ENCODE measurements at regions not wholly inside any gene's neighbourhood (a gene's known extent, or its start where the extent isn't known, plus 50 kb on each side); places are given as distances from the start of the nearest gene placed in this dataset.

DNA sequence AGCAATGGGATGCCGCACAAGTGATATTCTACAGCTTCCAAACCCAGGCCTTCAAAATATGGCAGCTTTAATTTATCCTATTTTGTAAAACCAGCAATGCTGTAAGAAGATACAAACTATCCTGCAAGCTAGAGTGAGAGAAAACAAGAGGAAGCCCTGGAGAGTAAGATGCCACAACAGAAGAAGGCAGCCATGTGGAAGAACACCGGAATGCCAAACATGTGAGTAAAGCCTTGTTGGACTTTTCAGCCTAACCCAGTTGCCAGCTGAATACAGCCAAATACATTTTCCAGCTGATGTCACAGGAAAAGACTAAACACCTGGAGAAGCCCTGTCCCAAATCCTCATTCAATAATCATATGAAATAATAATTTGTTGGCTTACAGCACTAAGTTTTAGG is 1115.1 kb upstream of the CADM2 start:
- no peak overlapping the region for H3K9ac ChIP-seq (ENCODE audit: low read length)
- H3K4me2 ChIP-seq (ENCODE audit: low read length): no peak overlapping the region
- no peak for TF ChIP-seq EZH2 (IDR thresholded peaks at IDR 0.05; ENCODE audit: insufficient read depth, low read length)
- TF ChIP-seq, protein P1, sequence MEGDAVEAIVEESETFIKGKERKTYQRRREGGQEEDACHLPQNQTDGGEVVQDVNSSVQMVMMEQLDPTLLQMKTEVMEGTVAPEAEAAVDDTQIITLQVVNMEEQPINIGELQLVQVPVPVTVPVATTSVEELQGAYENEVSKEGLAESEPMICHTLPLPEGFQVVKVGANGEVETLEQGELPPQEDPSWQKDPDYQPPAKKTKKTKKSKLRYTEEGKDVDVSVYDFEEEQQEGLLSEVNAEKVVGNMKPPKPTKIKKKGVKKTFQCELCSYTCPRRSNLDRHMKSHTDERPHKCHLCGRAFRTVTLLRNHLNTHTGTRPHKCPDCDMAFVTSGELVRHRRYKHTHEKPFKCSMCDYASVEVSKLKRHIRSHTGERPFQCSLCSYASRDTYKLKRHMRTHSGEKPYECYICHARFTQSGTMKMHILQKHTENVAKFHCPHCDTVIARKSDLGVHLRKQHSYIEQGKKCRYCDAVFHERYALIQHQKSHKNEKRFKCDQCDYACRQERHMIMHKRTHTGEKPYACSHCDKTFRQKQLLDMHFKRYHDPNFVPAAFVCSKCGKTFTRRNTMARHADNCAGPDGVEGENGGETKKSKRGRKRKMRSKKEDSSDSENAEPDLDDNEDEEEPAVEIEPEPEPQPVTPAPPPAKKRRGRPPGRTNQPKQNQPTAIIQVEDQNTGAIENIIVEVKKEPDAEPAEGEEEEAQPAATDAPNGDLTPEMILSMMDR (IDR thresholded peaks at IDR 0.05; ENCODE audit: insufficient read depth, low read depth, low read length): no peak
- H4K20me1 ChIP-seq (ENCODE audit: insufficient read depth, low read length): no peaks in the 10 kb centered on the region
- Mint-ChIP-seq H3K36me3 (ENCODE audit: low read depth, unreplicated experiment) (no peaks in the 10 kb centered on the region), H3K4me1 (ENCODE audit: low read depth, unreplicated experiment) (peaks cover 5% of the 10 kb centered on the region), H3K4me3 (ENCODE audit: unreplicated experiment) (no peak overlapping the region), H3K27ac (ENCODE audit: unreplicated experiment) (no peak overlapping the region), H3K27me3 (ENCODE audit: low read depth, unreplicated experiment) (no peaks in the 10 kb centered on the region), H3K9me3 (ENCODE audit: unreplicated experiment) (no peaks in the 10 kb centered on the region)
- H3K79me2 ChIP-seq (ENCODE audit: insufficient read depth, low read length): no peaks in the 10 kb centered on the region
- H3K27ac ChIP-seq (ENCODE audit: low read depth, low read length): no peak overlapping the region
- H3K36me3 ChIP-seq (ENCODE audit: insufficient read depth, low read length): no peaks in the 10 kb centered on the region
- no peaks in the 10 kb centered on the region for H3K4me1 ChIP-seq (ENCODE audit: insufficient read depth, low read length)
- no peaks in the 10 kb centered on the region for H3K9me3 ChIP-seq (ENCODE audit: insufficient read depth, low read depth, low read length)
- FAIRE-seq (no peak), DNase-seq (ENCODE audit: low read depth) (peak; percentile 67)
- H2AFZ ChIP-seq (ENCODE audit: low read depth, low read length): no peak overlapping the region
- no peak overlapping the region for H3K4me3 ChIP-seq (ENCODE audit: insufficient read depth, low read depth, low read length)
- no peaks in the 10 kb centered on the region for H3K27me3 ChIP-seq (ENCODE audit: insufficient read depth, low read length)

DNA sequence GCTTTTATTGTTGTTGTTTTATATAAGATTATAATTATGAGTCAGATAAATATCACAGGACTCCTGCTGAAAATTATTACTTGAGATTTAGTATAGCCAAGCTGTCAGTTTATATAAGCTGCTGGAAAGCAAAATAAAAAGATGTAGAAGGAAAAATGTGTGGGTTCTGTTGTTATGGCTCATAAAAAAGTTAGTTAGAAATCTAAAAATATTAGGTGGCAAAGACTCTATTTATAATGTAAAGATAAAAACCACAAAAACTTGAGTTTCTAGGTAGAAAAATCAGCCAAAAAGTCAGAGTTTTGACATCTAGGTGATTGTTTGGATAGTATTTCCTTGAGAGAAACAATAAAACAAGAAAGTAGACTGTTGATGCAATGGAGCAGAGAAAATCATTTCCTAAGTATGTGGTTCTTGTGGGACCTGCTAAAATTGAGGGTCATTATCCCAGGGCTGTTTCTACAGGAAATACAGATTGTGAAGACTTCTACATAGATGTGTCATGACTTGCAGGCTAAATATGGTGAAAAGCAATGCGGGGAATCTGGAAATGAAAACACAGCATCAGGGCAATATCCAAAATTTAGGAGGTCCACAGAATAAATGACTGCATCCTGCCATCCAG is 1109.6 kb upstream of the CADM2 start:
- no peaks in the 10 kb centered on the region for H3K4me1 Mint-ChIP-seq (ENCODE audit: low read depth, unreplicated experiment)
- H2AFZ ChIP-seq (ENCODE audit: low read depth, low read length): no peak overlapping the region
- TF ChIP-seq, protein P1 (IDR thresholded peaks at IDR 0.05; ENCODE audit: insufficient read depth, low read depth, low read length): no peak
- no peak for TF ChIP-seq EZH2 (IDR thresholded peaks at IDR 0.05; ENCODE audit: insufficient read depth, low read length)
- H3K27ac Mint-ChIP-seq (ENCODE audit: unreplicated experiment): no peak overlapping the region
- H4K20me1 ChIP-seq (ENCODE audit: insufficient read depth, low read length): no peaks in the 10 kb centered on the region
- no peaks in the 10 kb centered on the region for H3K27me3 Mint-ChIP-seq (ENCODE audit: low read depth, unreplicated experiment)
- no peaks in the 10 kb centered on the region for H3K79me2 ChIP-seq (ENCODE audit: insufficient read depth, low read length)
- H3K4me3 ChIP-seq (ENCODE audit: insufficient read depth, low read depth, low read length): no peak overlapping the region
- H3K9me3 ChIP-seq (ENCODE audit: insufficient read depth, low read depth, low read length): no peaks in the 10 kb centered on the region
- no peak overlapping the region for H3K9ac ChIP-seq (ENCODE audit: low read length)
- FAIRE-seq (no peak), DNase-seq (ENCODE audit: low read depth) (peak; percentile 58)
- H3K36me3 Mint-ChIP-seq (ENCODE audit: low read depth, unreplicated experiment): no peaks in the 10 kb centered on the region
- no peak overlapping the region for H3K27ac ChIP-seq (ENCODE audit: low read depth, low read length)
- no peaks in the 10 kb centered on the region for H3K9me3 Mint-ChIP-seq (ENCODE audit: unreplicated experiment)
- H3K4me2 ChIP-seq (ENCODE audit: low read length): no peak overlapping the region
- H3K4me1 ChIP-seq (ENCODE audit: insufficient read depth, low read length): no peaks in the 10 kb centered on the region
- H3K36me3 ChIP-seq (ENCODE audit: insufficient read depth, low read length): no peaks in the 10 kb centered on the region
- no peak overlapping the region for H3K4me3 Mint-ChIP-seq (ENCODE audit: unreplicated experiment)
- no peaks in the 10 kb centered on the region for H3K27me3 ChIP-seq (ENCODE audit: insufficient read depth, low read length)

DNA sequence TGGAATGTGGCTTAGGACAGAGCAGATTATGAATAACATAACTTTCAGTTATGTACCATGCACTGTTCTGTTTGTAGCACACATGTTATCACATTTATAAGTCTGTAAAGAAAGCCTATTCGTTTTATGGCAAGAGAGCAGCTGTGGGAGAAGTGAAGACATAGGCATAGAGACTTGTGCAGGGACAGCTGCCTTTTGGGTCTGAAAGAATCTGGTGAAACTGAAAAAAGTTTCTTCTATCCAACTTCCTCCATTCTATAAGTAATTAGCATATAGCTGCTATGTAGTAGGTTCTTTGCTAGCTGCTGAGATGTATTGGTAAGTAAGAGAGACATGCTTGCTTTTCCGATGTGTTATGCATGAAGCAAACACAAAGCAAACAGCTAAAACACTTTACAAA is 1095.4 kb upstream of the CADM2 start:
- Mint-ChIP-seq H3K27ac (ENCODE audit: unreplicated experiment) (no peak overlapping the region), H3K9me3 (ENCODE audit: unreplicated experiment) (no peaks in the 10 kb centered on the region), H3K4me3 (ENCODE audit: unreplicated experiment) (no peak overlapping the region), H3K4me1 (ENCODE audit: low read depth, unreplicated experiment) (no peaks in the 10 kb centered on the region), H3K36me3 (ENCODE audit: low read depth, unreplicated experiment) (no peaks in the 10 kb centered on the region), H3K27me3 (ENCODE audit: low read depth, unreplicated experiment) (no peaks in the 10 kb centered on the region)
- Histone ChIP-seq H3K27ac (ENCODE audit: low read depth, low read length) (no peak overlapping the region), H3K9ac (ENCODE audit: low read length) (no peak overlapping the region), H3K4me2 (ENCODE audit: low read length) (no peak overlapping the region), H3K4me3 (ENCODE audit: insufficient read depth, low read depth, low read length) (no peak overlapping the region), H4K20me1 (ENCODE audit: insufficient read depth, low read length) (no peaks in the 10 kb centered on the region), H3K79me2 (ENCODE audit: insufficient read depth, low read length) (no peaks in the 10 kb centered on the region), H3K36me3 (ENCODE audit: insufficient read depth, low read length) (no peaks in the 10 kb centered on the region), H3K4me1 (ENCODE audit: insufficient read depth, low read length) (no peaks in the 10 kb centered on the region), H3K27me3 (ENCODE audit: insufficient read depth, low read length) (no peaks in the 10 kb centered on the region), H3K9me3 (ENCODE audit: insufficient read depth, low read depth, low read length) (no peaks in the 10 kb centered on the region), H2AFZ (ENCODE audit: low read depth, low read length) (no peak overlapping the region)
- TF ChIP-seq EZH2 (IDR thresholded peaks at IDR 0.05; ENCODE audit: insufficient read depth, low read length): no peak
- TF ChIP-seq, protein P1 (IDR thresholded peaks at IDR 0.05; ENCODE audit: insufficient read depth, low read depth, low read length): no peak
- no peak for FAIRE-seq
- DNase-seq (ENCODE audit: low read depth): no peak
